Lower lobe of right lung (tissue), 2 donors: ENCODE measurements at regions not wholly inside any gene's neighbourhood (a gene's known extent, or its start where the extent isn't known, plus 50 kb on each side); places are given as distances from the start of the nearest gene placed in this dataset.

Experiments used
- ATAC-seq, 2 donors: fragments of 200-7000 bp; cut with Tn5 transposase; one replicate each; pipeline ENCODE4 v1.9.1; 2020 to 2022; ENCODE audit warnings: mild to moderate bottlenecking in 2 of 2, moderate library complexity in 2 of 2
- DNase-seq: peaks from one replicate; pipeline ENCODE4 v3.0.0-alpha.2; 2020
- H3K27ac ChIP-seq: fragments of 200-600 bp; one replicate; pipeline ENCODE4 v1.8.0; 2022
- H3K27me3 ChIP-seq: fragments of 200-600 bp; one replicate; pipeline ENCODE4 v1.8.0; 2022; ENCODE audit warnings: low read depth
- H3K36me3 ChIP-seq: fragments of 200-600 bp; one replicate; pipeline ENCODE4 v1.8.0; 2022; ENCODE audit warnings: mild to moderate bottlenecking
- H3K4me1 ChIP-seq: fragments of 200-600 bp; one replicate; pipeline ENCODE4 v1.8.0; 2022
- H3K4me3 ChIP-seq: fragments of 200-600 bp; one replicate; pipeline ENCODE4 v1.8.0; 2022; ENCODE audit warnings: mild to moderate bottlenecking
- H3K9me3 ChIP-seq: fragments of 200-600 bp; one replicate; pipeline ENCODE4 v1.8.0; 2022
- intact Hi-C: fragments of 100-400 bp; cut with DNase I; formaldehyde crosslinking; loops from one replicate; pipeline ENCODE4 v1.11.0; 2022
- TF ChIP-seq, protein P1 (sequence below): fragments of 200-600 bp; IDR thresholded peaks from one replicate; pipeline ENCODE4 v1.8.0; 2022; ENCODE audit warnings: antibody characterized with exemption, mild to moderate bottlenecking
- donor health status: DM: no; HTN: yes; CAD: no; lungs with severe emphysema.

DNA sequence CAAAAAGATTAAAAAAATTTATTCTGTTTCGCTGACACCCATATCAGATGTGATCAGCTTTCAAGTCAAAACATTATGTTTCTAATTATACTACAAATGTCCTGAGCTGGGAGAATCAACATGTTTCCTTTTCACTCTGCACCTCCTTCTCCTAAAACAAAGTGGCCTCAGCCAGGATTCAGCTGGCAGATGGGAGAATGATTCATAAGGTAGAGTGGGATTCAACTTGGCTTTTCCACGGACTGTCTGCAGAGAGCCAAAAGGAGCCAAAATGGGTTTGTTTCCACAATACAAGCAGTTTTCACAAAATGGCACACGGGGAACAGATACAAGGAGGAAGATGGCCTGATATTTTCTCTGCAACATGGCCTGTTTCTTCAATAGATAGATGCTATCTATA, 376.5 kb upstream of the PRKCQ start:
- H3K4me1 ChIP-seq, result no peaks in the 10 kb centered on the region
- H3K9me3 ChIP-seq, result no peaks in the 10 kb centered on the region
- DNase-seq (no peak), ATAC-seq (no peak)
- intact Hi-C loops, result no loop called here
- no peak overlapping the region for H3K4me3 ChIP-seq
- H3K36me3 ChIP-seq, result no peaks in the 10 kb centered on the region
- H3K27me3 ChIP-seq, result no peaks in the 10 kb centered on the region
- TF ChIP-seq, protein P1, sequence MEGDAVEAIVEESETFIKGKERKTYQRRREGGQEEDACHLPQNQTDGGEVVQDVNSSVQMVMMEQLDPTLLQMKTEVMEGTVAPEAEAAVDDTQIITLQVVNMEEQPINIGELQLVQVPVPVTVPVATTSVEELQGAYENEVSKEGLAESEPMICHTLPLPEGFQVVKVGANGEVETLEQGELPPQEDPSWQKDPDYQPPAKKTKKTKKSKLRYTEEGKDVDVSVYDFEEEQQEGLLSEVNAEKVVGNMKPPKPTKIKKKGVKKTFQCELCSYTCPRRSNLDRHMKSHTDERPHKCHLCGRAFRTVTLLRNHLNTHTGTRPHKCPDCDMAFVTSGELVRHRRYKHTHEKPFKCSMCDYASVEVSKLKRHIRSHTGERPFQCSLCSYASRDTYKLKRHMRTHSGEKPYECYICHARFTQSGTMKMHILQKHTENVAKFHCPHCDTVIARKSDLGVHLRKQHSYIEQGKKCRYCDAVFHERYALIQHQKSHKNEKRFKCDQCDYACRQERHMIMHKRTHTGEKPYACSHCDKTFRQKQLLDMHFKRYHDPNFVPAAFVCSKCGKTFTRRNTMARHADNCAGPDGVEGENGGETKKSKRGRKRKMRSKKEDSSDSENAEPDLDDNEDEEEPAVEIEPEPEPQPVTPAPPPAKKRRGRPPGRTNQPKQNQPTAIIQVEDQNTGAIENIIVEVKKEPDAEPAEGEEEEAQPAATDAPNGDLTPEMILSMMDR, result no peak
- no peak overlapping the region for H3K27ac ChIP-seq

DNA sequence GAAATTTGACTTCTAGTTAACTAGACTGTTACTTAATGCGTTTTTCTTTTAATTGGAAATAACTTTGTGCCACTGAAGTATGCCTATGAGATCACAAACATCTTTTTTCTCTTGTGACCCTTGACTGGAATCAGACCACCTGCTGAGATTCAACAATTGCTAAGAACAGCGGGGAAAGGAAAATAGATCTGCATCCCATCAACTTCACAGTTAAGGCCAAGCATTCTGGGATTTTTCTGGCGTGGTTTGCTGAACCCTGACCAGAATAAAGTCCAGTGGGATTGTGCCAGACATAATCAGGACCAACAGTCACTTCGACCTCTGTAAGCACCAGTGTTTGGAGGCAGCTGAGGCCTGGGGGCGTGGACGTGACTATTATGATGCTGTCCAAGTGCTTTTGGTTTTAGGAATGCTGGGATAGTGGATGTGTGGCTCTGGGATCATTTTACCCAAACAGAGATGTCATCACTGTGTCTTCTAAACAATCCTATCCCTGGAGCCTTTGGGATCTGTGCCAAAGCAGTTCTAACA, 373.3 kb upstream of the PRKCQ start:
- DNase-seq, result no peak
- no peaks in the 10 kb centered on the region for H3K4me1 ChIP-seq
- no peaks in the 10 kb centered on the region for H3K9me3 ChIP-seq
- intact Hi-C loops, result no loop called here
- H3K4me3 ChIP-seq, result no peak overlapping the region
- H3K36me3 ChIP-seq, result no peaks in the 10 kb centered on the region
- ATAC-seq, result peak in 1 of 2 donors; percentile 55
- TF ChIP-seq, protein P1, result no peak
- no peak overlapping the region for H3K27ac ChIP-seq
- no peaks in the 10 kb centered on the region for H3K27me3 ChIP-seq

DNA sequence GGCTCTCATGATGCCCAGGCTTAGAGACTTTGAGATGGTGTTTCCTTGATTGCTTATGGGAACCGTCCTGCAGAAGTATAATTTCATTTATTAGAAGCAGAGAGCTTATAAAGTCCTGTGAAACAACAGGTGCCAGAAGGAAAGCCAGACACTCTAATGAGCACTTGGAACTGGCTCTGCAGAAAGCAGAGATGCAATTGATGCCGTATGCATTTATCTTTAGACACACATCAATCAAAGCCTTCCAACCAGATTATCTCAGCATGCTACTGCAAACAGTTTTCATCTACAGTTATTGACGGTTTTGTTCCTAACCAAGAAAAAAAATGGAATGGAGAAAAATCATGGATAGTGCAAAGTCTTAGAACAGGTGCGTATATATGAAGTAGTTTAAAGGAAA, 371.7 kb upstream of the PRKCQ start:
- Histone ChIP-seq H3K36me3 (no peaks in the 10 kb centered on the region), H3K27me3 (no peaks in the 10 kb centered on the region), H3K9me3 (no peaks in the 10 kb centered on the region), H3K27ac (no peak overlapping the region), H3K4me1 (no peaks in the 10 kb centered on the region), H3K4me3 (no peak overlapping the region)
- no peak for DNase-seq
- no peak for ATAC-seq
- intact Hi-C loops, result no loop called here
- TF ChIP-seq, protein P1, result no peak

DNA sequence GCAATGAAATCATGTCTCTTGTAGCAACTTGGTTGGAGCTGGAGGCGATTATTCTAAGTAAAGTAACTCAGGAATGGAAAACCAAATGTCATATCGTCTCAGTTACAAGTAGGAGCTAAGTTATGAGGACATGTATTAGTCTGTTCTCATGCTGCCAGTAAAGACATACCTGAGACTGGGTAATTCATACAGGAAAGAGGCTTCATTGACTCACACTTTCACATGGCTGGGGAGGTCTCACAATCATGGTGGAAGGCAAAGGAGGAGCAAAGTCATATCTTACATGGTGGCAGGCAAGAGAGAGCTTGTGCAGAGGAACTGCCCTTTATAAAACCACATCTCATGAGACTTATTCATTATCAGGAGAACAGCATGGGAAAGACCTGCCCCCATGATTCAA, 370.1 kb upstream of the PRKCQ start:
- DNase-seq, result no peak
- no peaks in the 10 kb centered on the region for H3K9me3 ChIP-seq
- H3K27me3 ChIP-seq, result no peaks in the 10 kb centered on the region
- no peak overlapping the region for H3K4me3 ChIP-seq
- intact Hi-C loops, result no loop called here
- H3K36me3 ChIP-seq, result no peaks in the 10 kb centered on the region
- H3K4me1 ChIP-seq, result no peaks in the 10 kb centered on the region
- no peak overlapping the region for H3K27ac ChIP-seq
- no peak for ATAC-seq
- TF ChIP-seq, protein P1, result no peak

DNA sequence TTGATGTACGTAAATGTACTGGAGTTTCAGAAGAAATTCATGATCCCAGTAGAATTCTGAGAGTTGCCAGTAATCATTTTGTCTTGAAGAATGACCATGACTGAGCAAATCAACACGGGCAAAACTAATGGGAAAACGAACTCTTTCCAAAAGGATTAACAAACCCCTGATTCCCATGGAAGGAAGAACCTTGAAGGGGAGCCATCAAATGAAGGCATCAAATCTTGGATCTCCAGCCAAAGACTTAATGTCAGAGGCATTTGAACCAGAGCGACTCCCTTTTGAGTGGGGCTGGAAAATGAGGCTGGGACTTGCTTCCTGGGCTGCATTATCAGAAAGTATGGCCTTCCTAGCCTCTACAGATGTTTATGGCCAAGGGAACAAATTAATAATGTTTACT, 364.4 kb upstream of the PRKCQ start:
- no peak overlapping the region for H3K4me3 ChIP-seq
- TF ChIP-seq, protein P1, result no peak
- no peaks in the 10 kb centered on the region for H3K27me3 ChIP-seq
- ATAC-seq (no peak), DNase-seq (no peak)
- H3K9me3 ChIP-seq, result no peaks in the 10 kb centered on the region
- H3K4me1 ChIP-seq, result no peaks in the 10 kb centered on the region
- H3K27ac ChIP-seq, result no peak overlapping the region
- no peaks in the 10 kb centered on the region for H3K36me3 ChIP-seq
- intact Hi-C loops, result no loop called here

DNA sequence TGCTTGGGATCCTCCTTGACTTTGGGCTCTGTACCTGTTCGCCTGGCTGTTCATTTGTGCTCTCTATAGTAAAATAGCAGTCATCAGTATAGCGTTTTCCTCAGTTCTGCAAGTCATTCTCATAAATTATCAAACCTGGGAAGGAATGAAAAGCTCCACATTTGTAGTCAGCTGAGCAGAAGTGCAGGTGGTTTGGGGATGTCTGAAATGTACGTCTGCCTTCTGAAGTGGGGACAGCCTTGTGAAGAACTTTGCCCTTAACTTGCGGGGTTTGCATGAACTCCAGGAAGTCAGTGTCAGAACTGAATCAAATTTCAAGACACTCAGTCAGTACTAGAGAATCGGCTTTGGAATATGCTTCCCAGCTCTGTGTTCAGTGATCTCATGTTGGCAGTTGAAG, 358.3 kb upstream of the PRKCQ start:
- intact Hi-C loops, result no loop called here
- Histone ChIP-seq H3K9me3 (peaks cover 12% of the 10 kb centered on the region), H3K36me3 (no peaks in the 10 kb centered on the region), H3K4me3 (no peak overlapping the region), H3K4me1 (no peaks in the 10 kb centered on the region), H3K27me3 (no peaks in the 10 kb centered on the region), H3K27ac (no peak overlapping the region)
- DNase-seq (no peak), ATAC-seq (no peak)
- TF ChIP-seq, protein P1, result no peak
